Activated naive CD4-positive, alpha-beta T cell (primary cell): ENCODE measurements at regions not wholly inside any gene's neighbourhood (a gene's known extent, or its start where the extent isn't known, plus 50 kb on each side); places are given as distances from the start of the nearest gene placed in this dataset.
"Not testable (repeated sequence)": the region's sequence is repeated elsewhere in the genome, so short reads cannot be mapped to it uniquely, and the experiment has no call there.

Source experiments
- DNase-seq, 4 experiments: peaks; one replicate each; lab custom pipeline; 2025; lab: John Stamatoyannopoulos, UW

DNA sequence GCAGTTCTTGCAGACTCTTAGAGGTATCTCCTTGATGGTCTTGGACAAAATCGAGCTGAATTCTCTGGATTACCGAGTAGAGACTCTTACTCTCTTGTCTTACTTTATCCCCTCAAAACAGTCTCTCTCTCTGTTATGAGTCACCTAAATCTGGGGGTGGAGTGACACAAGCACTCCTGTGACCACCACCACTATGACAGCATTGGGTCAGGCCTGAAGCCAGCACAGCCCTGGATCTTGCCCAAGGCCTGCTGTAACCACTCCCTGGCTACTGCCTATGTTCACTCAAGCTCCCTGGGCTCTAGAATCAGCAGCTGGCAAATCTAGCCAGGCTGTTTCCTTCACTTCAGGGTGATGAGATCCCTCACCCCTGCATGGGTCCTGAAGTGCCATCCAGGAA lies 662.5 kb downstream of the LUZP2 start:
- DNase-seq, result no peak

- no peak for DNase-seq
Measured at GRCh38 chr11:25163421-25163820, 666.6 kb downstream of the LUZP2 start.

DNA sequence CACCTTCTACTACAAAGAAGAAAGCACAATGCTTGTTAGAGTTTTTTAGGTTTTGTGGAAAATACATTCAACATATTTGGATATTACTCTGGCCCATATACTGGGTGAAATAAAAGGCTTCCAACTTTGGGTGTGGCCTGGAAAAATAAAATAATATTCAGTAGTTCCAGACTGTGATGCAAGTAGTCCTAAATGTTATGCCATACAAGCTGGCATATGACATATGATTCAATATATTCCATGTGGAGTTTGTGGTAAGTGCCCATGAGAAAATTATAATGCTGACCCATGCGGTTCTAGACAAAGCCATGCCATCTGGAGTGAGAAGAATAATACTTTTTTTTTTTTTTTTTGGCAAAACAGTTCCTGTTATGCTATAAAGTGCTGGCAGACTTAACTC lies 683.3 kb downstream of the LUZP2 start:
- DNase-seq, result no peak

DNA sequence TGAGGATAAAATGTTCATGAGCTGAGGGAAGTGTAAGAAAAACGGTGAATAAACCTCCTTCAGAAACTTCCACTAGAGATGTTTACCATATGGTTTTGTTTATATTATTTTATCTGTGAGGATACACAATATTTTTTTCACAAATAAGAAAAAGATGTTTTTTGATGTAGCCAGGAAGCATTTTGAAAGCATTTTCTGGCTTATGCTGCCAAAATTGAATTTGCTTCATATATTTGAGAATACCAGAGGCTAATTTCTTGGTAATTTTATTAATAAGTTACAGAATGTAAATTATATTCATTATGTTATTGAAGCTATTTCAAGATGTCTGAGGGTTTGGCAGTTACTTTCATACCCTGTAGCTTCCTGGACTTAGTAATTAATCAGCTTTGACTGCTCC lies 686.6 kb downstream of the LUZP2 start:
- no peak for DNase-seq

- DNase-seq, result no peak
Measured at GRCh38 chr11:25197515-25197914, 700.7 kb downstream of the LUZP2 start.

- no peak for DNase-seq
Measured at GRCh38 chr11:25198704-25199103, 701.9 kb downstream of the LUZP2 start.

DNA sequence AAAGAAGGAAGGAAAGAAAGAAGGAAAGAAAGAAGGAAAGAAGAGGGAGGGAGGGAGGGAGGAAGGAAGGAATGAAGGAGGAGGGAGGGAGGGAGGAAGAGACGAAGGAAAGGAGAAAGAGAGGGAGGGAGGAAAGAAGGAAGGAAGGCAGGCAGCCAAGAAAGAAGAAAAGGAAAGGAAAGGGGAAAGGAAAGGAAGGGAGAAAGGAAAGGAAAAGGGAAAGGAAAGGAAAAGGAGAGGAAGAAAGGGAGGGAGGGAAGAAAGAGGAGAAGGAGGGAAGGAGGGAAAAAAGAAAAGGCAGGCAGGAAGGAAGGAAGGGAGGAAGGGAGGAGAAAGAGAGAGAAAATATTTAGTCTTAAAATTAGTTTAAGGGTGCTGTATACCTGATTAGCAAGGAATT lies 704.1 kb downstream of the LUZP2 start:
- DNase-seq, result no peak

DNA sequence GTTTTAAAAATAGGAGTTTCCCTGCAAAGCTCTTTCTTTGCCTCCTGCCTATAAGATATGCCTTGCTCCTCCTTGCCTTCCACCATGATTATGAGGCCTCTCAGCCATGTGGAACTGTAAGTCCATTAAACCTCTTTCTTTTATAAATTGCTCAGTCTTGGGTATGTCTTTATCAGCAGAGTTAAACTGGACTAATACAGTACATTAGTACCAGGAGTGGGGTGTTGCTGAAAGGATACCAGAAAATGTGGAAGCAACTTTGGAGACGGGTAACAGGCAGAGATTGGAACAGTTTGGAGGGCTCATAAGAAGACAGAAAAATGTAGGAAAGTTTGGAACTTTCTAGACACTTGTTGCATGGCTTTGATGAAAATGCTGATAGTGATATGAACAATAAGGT lies 709.9 kb downstream of the LUZP2 start:
- no peak for DNase-seq

- no peak for DNase-seq
Measured at GRCh38 chr11:25211635-25212254, 714.9 kb downstream of the LUZP2 start.

GRCh38 chr11:25214535-25215176 lies 717.8 kb downstream of the LUZP2 start:
- DNase-seq, result no peak

- no peak for DNase-seq
Measured at GRCh38 chr11:25218036-25218435, 721.2 kb downstream of the LUZP2 start.

DNA sequence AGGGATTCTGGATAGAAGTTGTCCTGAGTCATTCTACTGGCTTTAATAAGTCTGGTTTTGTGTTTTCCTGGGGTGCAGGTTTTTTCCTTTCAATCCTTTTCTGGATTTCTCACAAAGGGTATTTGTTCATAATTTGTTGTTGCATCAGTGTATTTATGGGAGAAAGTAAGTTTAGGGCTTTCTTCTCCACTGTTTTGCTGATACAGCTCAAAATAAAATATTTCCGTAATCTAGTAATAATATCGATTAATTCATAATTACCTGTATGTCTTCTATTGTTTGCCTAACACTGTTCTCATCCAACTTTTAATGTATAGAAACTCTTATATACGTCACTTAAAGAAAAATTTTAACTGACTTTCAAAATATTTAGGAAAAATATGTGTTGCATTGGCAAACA lies 728.2 kb downstream of the LUZP2 start:
- no peak for DNase-seq

DNA sequence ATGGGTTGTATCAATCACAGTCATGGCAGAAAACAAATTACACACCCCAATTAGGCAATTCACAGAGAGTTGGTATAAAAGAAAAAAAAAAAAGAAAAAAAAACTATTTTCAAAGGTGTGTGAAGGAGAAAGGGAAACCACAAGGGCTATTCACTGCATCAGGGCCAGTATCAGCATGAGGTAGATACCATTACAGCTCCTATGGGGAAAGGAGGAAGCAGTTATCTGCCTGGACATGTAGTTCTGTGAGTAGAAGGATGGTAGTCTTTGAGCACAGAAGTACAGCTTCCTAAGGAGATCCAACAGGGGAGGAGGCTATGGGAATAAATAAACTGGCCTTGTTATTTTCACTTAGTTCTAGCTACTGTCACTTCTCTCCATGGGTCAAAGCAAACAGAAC lies 746.1 kb downstream of the LUZP2 start:
- DNase-seq, result no peak

DNA sequence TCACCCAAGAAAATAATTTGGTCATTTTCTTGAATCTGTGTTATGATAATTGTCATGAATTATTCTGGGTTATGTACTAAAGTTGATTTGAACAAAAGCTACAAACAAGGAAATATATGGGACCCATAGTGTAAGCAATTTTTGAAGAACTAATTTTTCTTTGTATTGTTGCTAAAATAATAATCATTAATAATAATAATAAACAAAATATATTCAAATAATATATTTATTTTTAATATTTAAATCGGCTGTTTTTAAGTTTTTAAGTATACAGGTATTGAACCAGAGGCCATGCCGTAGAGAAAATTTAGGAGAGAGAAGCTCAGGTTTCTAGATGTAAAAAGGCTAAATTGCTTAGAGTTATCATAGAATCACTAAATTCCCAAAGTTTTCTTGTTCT lies 747.3 kb downstream of the LUZP2 start:
- DNase-seq, result no peak

DNA sequence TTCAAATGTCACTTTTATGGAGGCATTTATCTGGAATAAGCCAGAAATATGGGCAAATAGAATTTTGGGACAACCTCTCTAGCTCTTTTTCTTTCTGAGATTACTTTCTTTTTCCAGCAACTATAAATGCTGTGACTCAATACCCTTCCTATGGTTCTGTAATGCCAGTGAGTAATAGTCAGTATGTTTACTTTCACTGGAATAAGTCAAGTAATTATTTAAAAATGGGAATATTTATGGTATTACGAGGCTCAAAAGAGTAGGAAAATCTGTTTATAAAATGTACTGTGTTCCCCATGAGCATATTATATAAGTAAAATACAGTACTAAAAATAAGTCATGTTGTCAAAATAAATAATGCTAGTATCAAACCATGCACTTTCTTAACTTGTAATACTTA lies 750.5 kb downstream of the LUZP2 start:
- no peak for DNase-seq

DNA sequence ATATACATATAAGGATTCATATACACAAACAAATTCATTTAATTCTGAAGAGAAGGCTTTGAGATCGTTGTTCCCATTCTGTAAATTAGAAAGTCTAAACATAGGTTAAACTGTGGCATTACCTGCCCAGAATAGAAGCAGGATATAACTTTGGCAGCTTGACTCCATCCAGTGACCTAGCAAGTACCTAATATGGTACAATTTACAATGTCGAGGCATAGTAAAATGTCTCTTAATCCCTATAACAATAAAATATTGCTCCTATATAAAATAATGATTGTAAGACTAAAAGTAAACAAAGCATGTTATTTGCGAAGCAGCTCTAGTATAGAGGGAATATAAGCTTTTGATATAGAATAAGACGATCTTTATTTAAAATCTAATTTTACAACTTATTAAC lies 756.0 kb downstream of the LUZP2 start:
- DNase-seq, result no peak

DNA sequence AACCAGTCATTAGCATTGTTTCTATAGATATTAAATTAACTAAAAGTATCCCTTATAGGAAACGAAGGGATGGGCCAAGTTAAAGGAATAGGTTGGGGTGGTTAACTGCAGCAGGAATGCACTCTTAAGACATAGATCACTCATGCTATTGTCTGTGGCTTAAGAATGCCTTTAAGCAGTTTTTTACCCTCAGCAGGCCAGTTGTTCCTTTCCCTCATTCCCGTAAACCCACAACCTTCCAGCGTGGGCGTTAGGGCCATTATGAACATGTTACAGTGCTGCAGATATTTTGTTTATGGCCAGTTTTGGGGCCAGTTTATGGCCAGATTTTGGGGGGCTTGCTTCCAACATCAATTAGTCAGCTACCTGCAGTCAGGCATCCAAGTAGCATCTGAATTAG lies 767.0 kb downstream of the LUZP2 start:
- DNase-seq, result not testable (repeated sequence)

DNA sequence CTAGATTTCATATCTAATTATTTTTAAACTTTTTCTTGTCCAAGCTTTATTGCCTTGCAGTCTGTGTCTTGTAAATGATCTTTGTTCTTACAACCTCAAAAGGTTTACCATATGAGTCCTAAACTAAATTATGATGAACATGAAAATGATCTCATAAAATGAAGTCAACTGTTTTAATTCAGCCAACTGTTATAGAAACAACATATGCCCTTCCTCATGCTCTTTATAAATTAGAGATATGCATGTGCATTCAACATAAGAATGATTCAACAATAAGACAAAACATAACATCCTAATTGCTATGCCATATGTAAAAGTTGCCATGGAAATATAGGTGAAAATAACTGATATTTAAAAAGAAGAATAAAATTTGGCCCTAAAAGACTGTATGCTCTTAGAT lies 774.4 kb downstream of the LUZP2 start:
- no peak for DNase-seq

DNA sequence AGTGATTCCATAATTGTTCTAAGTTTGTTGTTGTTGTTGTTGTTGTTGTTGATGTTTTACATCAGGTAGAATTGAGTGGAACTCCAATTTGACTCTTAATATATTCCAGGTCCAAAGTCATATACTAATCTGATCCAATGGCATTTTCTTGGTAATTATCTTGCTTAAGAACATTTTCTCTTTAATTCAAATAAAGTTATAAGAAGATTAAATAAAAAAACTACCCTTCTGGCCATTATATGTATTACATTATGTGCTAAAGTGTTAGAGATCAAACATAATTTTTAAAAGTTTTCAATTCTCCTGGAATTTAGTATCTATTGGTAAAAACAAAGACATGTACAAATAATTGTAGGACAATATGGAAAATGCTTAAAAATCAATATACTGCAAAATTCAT lies 775.4 kb downstream of the LUZP2 start:
- no peak for DNase-seq

DNA sequence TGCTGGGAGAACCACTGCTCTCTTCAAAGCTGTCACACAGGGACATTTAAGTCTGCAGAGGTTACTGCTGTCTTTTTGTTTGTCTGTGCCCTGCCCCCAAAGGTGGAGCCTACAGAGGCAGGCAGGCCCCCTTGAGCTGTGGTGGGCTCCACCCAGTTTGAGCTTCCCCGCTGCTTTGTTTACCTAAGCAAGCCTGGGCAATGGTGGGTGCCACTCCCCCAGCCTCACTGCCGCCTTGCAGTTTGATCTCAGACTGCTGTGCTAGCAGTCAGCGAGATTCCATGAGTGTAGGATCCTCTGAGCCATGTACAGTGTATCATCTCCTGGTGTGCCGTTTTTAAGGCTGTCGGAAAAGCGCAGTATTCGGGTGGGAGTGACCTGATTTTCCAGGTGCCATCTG lies 784.0 kb downstream of the LUZP2 start:
- DNase-seq, result not testable (repeated sequence)

- no peak for DNase-seq
Measured at GRCh38 chr11:25293166-25293565, 796.3 kb downstream of the LUZP2 start.

DNA sequence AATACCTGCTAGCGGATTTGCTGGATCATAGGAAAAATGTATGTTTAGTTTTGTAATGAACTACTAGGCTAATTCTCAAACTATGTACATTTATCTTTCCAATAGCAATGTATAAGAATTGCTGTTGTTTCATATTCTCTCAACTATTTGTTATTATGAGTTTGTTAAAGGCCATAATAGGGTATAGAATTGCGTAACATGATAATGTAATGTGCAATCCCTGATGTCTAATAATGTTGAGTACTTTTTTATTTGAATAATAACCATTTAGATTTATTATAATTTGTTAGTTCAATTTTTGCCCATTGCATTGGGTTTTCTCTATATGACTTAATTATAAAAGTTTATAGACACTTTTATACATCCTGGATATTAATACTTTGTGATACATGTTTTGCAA lies 801.6 kb downstream of the LUZP2 start:
- no peak for DNase-seq

GRCh38 chr11:25309818-25310217 lies 813.0 kb downstream of the LUZP2 start:
- no peak for DNase-seq

DNA sequence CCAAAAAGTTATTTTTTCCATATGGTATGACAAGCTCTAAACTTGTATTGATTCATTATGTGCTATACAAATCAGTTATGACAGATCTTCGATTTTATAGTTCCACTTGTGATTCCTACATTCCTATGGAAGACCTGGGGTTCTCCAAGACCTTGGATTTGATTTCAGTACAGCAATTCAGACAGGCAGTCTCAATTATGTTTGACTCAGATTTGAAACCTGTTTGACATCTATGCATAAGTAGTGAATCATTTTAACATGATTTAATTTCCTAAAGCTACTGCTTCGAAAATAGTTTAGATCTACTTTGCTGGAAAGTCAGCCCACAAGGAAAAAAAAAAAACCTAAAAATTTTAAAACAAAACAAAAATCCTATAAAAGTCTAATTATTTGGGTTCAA lies 820.4 kb downstream of the LUZP2 start:
- no peak for DNase-seq
